SK-N-SH (cell line): ENCODE measurements at regions not wholly inside any gene's neighbourhood (a gene's known extent, or its start where the extent isn't known, plus 50 kb on each side); places are given as distances from the start of the nearest gene placed in this dataset.

Experiments
- CTCF ChIA-PET: fragments of 300-600, 350-600 bp; formaldehyde crosslinking; extraction: SDS; loops from one replicate; lab custom pipeline; 2021; lab: Yijun Ruan, JAX
- POLR2A ChIA-PET: fragments of 350-600 bp; sonication (Branson Sonifier 250); formaldehyde crosslinking; extraction: SDS; loops from one replicate; lab custom pipeline; 2020; ENCODE audit warnings: antibody characterized with exemption, inconsistent platforms; lab: Yijun Ruan, JAX
- DNase-seq: peaks from one replicate; pipeline ENCODE4 v3.0.0; 2012
- H2AFZ ChIP-seq: fragments of 200-600 bp; sonication (generic); 2 replicates; pipeline ENCODE4 v1.8.1; 2016; ENCODE audit warnings: antibody characterized with exemption, mild to moderate bottlenecking, low read depth
- H3F3A ChIP-seq: fragments of 200-600 bp; sonication (generic); replicated peaks from 2 replicates; pipeline ENCODE3; 2016; ENCODE audit warnings: antibody characterized with exemption, mild to moderate bottlenecking; ENCODE audit not compliant: insufficient read depth
- H3K27ac ChIP-seq, 2 experiments: fragments of 200-500 bp in 1 of 2; fragments of 200-600 bp in 1 of 2; sonication (Bioruptor generic) in 1 of 2; sonication (generic), shearing (Covaris generic) in 1 of 2; 2 replicates each; pipeline versions ENCODE4 v1.5.1 to v1.6.1; 2014 to 2016; ENCODE audit warnings: low read depth in 2 of 2, inconsistent platforms in 1 of 2, low read length in 1 of 2, mild to moderate bottlenecking in 1 of 2, mixed read lengths in 1 of 2
- H3K27me3 ChIP-seq: fragments of 200-600 bp; sonication (generic), shearing (Covaris generic); 2 replicates; pipeline ENCODE4 v1.6.1; 2016; ENCODE audit warnings: mixed run types; ENCODE audit not compliant: insufficient read depth
- H3K36me3 ChIP-seq, 2 experiments: fragments of 200-500 bp in 1 of 2; fragments of 200-600 bp in 1 of 2; sonication (Bioruptor generic) in 1 of 2; sonication (generic) in 1 of 2; replicated peaks in 1 of 2; 2 replicates each; pipeline versions ENCODE3 to v1.5.1; 2014 to 2016; ENCODE audit warnings: low read length in 1 of 2, mild to moderate bottlenecking in 1 of 2; ENCODE audit not compliant: insufficient read depth in 2 of 2, control insufficient read depth in 1 of 2
- H3K4me1 ChIP-seq, 2 experiments: fragments of 200-500 bp in 1 of 2; fragments of 200-600 bp in 1 of 2; sonication (Bioruptor generic) in 1 of 2; sonication (generic), shearing (Covaris generic) in 1 of 2; 2 replicates each; pipeline versions ENCODE4 v1.5.1 to v1.6.1; 2014 to 2016; ENCODE audit warnings: low read depth in 1 of 2, low read length in 1 of 2, mixed run types in 1 of 2; ENCODE audit not compliant: insufficient read depth in 2 of 2, control insufficient read depth in 1 of 2
- H3K4me2 ChIP-seq: fragments of 200-600 bp; sonication (generic), shearing (Covaris generic); 2 replicates; pipeline ENCODE4 v1.6.1; 2017; ENCODE audit warnings: mixed run types
- H3K4me3 ChIP-seq, 2 experiments: fragments of 200-500 bp in 1 of 2; fragments of 200-600 bp in 1 of 2; sonication (Bioruptor generic) in 1 of 2; sonication (generic), shearing (Covaris generic) in 1 of 2; 2 replicates each; pipeline versions ENCODE4 v1.5.1 to v1.8.1; 2014 to 2016; ENCODE audit warnings: low read depth in 2 of 2, inconsistent platforms in 1 of 2, low read length in 1 of 2, mild to moderate bottlenecking in 1 of 2, mixed read lengths in 1 of 2, moderate library complexity in 1 of 2
- H3K79me2 ChIP-seq: fragments of 200-600 bp; sonication (generic); 2 replicates; pipeline ENCODE4 v1.8.1; 2017; ENCODE audit warnings: mild to moderate bottlenecking; ENCODE audit not compliant: insufficient read depth
- H3K9ac ChIP-seq: fragments of 200-600 bp; sonication (generic); 2 replicates; pipeline ENCODE4 v1.6.1; 2017; ENCODE audit warnings: mixed run types
- H3K9me2 ChIP-seq: fragments of 200-600 bp; sonication (generic); 2 replicates; pipeline ENCODE4 v1.6.1; 2017; ENCODE audit warnings: mixed run types
- H3K9me3 ChIP-seq: fragments of 200-600 bp; sonication (generic); 2 replicates; pipeline ENCODE4 v1.6.1; 2017; ENCODE audit warnings: mixed run types, mild to moderate bottlenecking, moderate library complexity
- H4K20me1 ChIP-seq: fragments of 200-600 bp; sonication (generic); 2 replicates; pipeline ENCODE4 v1.6.1; 2017; ENCODE audit warnings: mild to moderate bottlenecking, mixed run types; ENCODE audit not compliant: insufficient read depth
- CTCF ChIP-seq: fragments of 200-600 bp; sonication (generic); IDR thresholded peaks from 2 replicates; pipeline ENCODE4 v1.6.1; 2017; ENCODE audit warnings: antibody characterized with exemption, mild to moderate bottlenecking, moderate library complexity
- ELF1 ChIP-seq: IDR thresholded peaks from 2 replicates; pipeline ENCODE4 v1.4.0; 2012
- EP300 ChIP-seq, 2 experiments: IDR thresholded peaks; 2 replicates each; pipeline versions ENCODE4 v1.4.0 to v1.6.1; 2012; ENCODE audit warnings: borderline replicate concordance in 1 of 2, low read depth in 1 of 2, low read length in 1 of 2
- FOSL2 ChIP-seq: IDR thresholded peaks from 2 replicates; pipeline ENCODE4 v1.4.0; 2012; ENCODE audit warnings: low read depth, mild to moderate bottlenecking, moderate library complexity, borderline replicate concordance
- PBX3 ChIP-seq: IDR thresholded peaks from 2 replicates; pipeline ENCODE4; 2012
- RAD21 ChIP-seq: IDR thresholded peaks from 2 replicates; pipeline ENCODE4 v1.6.1; 2012; ENCODE audit warnings: mild to moderate bottlenecking, low read length
- REST ChIP-seq: IDR thresholded peaks from 2 replicates; pipeline ENCODE4 v1.6.1; 2012; ENCODE audit warnings: mild to moderate bottlenecking, low read depth, low read length, moderate library complexity
- SIN3A ChIP-seq: IDR thresholded peaks from 2 replicates; pipeline ENCODE4 v1.6.1; 2012; ENCODE audit warnings: low read depth, mild to moderate bottlenecking, low read length, moderate library complexity, borderline replicate concordance
- TAF1 ChIP-seq: IDR thresholded peaks from 2 replicates; pipeline ENCODE4 v1.6.1; 2012; ENCODE audit warnings: low read depth, mild to moderate bottlenecking, low read length, moderate library complexity, borderline replicate concordance
- USF1 ChIP-seq: IDR thresholded peaks from 2 replicates; pipeline ENCODE4 v1.4.0; 2012; ENCODE audit warnings: low read depth, borderline replicate concordance
- USF2 ChIP-seq: fragments of 150-350 bp; IDR thresholded peaks from 2 replicates; pipeline ENCODE4 v1.6.1; 2017; ENCODE audit warnings: antibody characterized with exemption, low read length, low read depth, borderline replicate concordance
- WGBS: methylation state at CpG from one replicate; pipeline ENCODE4 v1.1.6; 2017; ENCODE audit warnings: low lambda C conversion rate; 5-methylcytosine and 5-hydroxymethylcytosine counted together

- Histone ChIP-seq H3K9me3 (no peaks in the 10 kb centered on the region), H4K20me1 (no peaks in the 10 kb centered on the region), H3K9ac (no peak overlapping the region), H3K9me2 (no peaks in the 10 kb centered on the region), H2AFZ (no peak overlapping the region), H3K27ac (no peak overlapping the region), H3K27me3 (no peaks in the 10 kb centered on the region), H3K4me2 (no peak overlapping the region), H3K79me2 (no peaks in the 10 kb centered on the region), H3K4me3 (no peak overlapping the region), H3K4me1 (no peaks in the 10 kb centered on the region), H3K36me3 (no peaks in the 10 kb centered on the region), H3F3A (no peaks in the 10 kb centered on the region)
- TF ChIP-seq ELF1 (no peak), FOSL2 (no peak), USF2 (no peak), SIN3A (no peak), PBX3 (no peak)
- DNase-seq: no peak
- 3% methylated on average over 3 of the region's 3 CpGs for WGBS
- CTCF ChIA-PET: no interaction called here
- POLR2A ChIA-PET: no interaction called here
These were observed 893.3 kb upstream of the GBE1 start for GRCh38 chr3:82654708-82655107.

- no peak overlapping the region for H3K27ac ChIP-seq
- no peak overlapping the region for H3K4me3 ChIP-seq
- H3K9me3 ChIP-seq: no peaks in the 10 kb centered on the region
- TF ChIP-seq RAD21: 0 out of 2 replicates have a peak, but pooled peaks have one; percentile 14
- no peak for TF ChIP-seq USF1
- TF ChIP-seq, all 33 proteins: peak for 1
- POLR2A ChIA-PET: no interaction called here
- no peak overlapping the region for H3K4me2 ChIP-seq
- H3K79me2 ChIP-seq: no peaks in the 10 kb centered on the region
- peak; percentile 3 for DNase-seq
- no peaks in the 10 kb centered on the region for H4K20me1 ChIP-seq
- H3K27me3 ChIP-seq: no peaks in the 10 kb centered on the region
- no peaks in the 10 kb centered on the region for H3K9me2 ChIP-seq
- H3K36me3 ChIP-seq: no peaks in the 10 kb centered on the region
- no peaks in the 10 kb centered on the region for H3F3A ChIP-seq
- no peak overlapping the region for H3K9ac ChIP-seq
- H2AFZ ChIP-seq: no peak overlapping the region
- H3K4me1 ChIP-seq: no peaks in the 10 kb centered on the region
- CTCF ChIA-PET: no interaction called here
These were observed 882.5 kb upstream of the GBE1 start for GRCh38 chr3:82643948-82644347.

GRCh38 chr3:82641701-82642100, 880.3 kb upstream of the GBE1 start:
- no peak overlapping the region for H3K9ac ChIP-seq
- H3K79me2 ChIP-seq: no peaks in the 10 kb centered on the region
- H3K9me3 ChIP-seq: no peaks in the 10 kb centered on the region
- H4K20me1 ChIP-seq: no peaks in the 10 kb centered on the region
- CTCF ChIA-PET: no interaction called here
- H3K9me2 ChIP-seq: no peaks in the 10 kb centered on the region
- TF ChIP-seq CTCF (no peak), EP300 (IDR thresholded peaks at IDR 0.05; ENCODE audit: borderline replicate concordance in 1 of 2, low read depth in 1 of 2, low read length in 1 of 2) (no peak), USF2 (no peak), REST (no peak), TAF1 (no peak)
- TF ChIP-seq, all 33 proteins: peak for 0
- Histone ChIP-seq H3K27me3 (no peaks in the 10 kb centered on the region), H3K27ac (no peak overlapping the region), H2AFZ (no peak overlapping the region), H3K4me3 (no peak overlapping the region), H3K4me1 (no peaks in the 10 kb centered on the region), H3F3A (no peaks in the 10 kb centered on the region), H3K36me3 (no peaks in the 10 kb centered on the region), H3K4me2 (no peak overlapping the region)
- 4% methylated on average over 2 of the region's 2 CpGs for WGBS
- POLR2A ChIA-PET: no interaction called here
- DNase-seq: no peak
